H9 (cell line): ENCODE measurements at regions not wholly inside any gene's neighbourhood (a gene's known extent, or its start where the extent isn't known, plus 50 kb on each side); places are given as distances from the start of the nearest gene placed in this dataset.

Source experiments
- DNase-seq: peaks from one replicate; pipeline ENCODE4 v3.0.0-alpha.2; 2017
- H2AFZ ChIP-seq: one replicate; pipeline ENCODE4 v1.6.1; 2013; ENCODE audit warnings: mild to moderate bottlenecking, low read length, control low read depth, moderate library complexity
- H2AK5ac ChIP-seq: 2 replicates; pipeline ENCODE4 v1.6.1; 2013; ENCODE audit warnings: low read length, control low read depth, mixed read lengths; ENCODE audit not compliant: insufficient read length
- H2BK120ac ChIP-seq: one replicate; pipeline ENCODE4 v1.6.1; 2013; ENCODE audit warnings: low read depth, mild to moderate bottlenecking, low read length, control low read depth, inconsistent platforms; ENCODE audit not compliant: poor library complexity, severe bottlenecking
- H2BK12ac ChIP-seq: 2 replicates; pipeline ENCODE4 v1.6.1; 2013; ENCODE audit warnings: low read length, control low read depth, mixed read lengths, low read depth; ENCODE audit not compliant: insufficient read length
- H2BK15ac ChIP-seq: 2 replicates; pipeline ENCODE4 v1.6.1; 2013; ENCODE audit warnings: low read depth, low read length, control low read depth
- H2BK20ac ChIP-seq: one replicate; pipeline ENCODE4 v1.6.1; 2013; ENCODE audit warnings: low read depth, mild to moderate bottlenecking, low read length, control low read depth, inconsistent platforms; ENCODE audit not compliant: poor library complexity, severe bottlenecking
- H2BK5ac ChIP-seq: 2 replicates; pipeline ENCODE4 v1.6.1; 2013; ENCODE audit warnings: low read length, control low read depth, mixed read lengths; ENCODE audit not compliant: insufficient read length
- H3K14ac ChIP-seq: 2 replicates; pipeline ENCODE4 v1.6.1; 2013; ENCODE audit warnings: low read length, control low read depth; ENCODE audit not compliant: insufficient read depth
- H3K18ac ChIP-seq: 2 replicates; pipeline ENCODE4 v1.6.1; 2013; ENCODE audit warnings: low read depth, mild to moderate bottlenecking, mixed read lengths, low read length, control low read depth; ENCODE audit not compliant: insufficient read length
- H3K23ac ChIP-seq: 2 replicates; pipeline ENCODE4 v1.6.1; 2013; ENCODE audit warnings: low read length, control low read depth, mixed read lengths, low read depth; ENCODE audit not compliant: insufficient read length
- H3K23me2 ChIP-seq: 2 replicates; pipeline ENCODE4 v1.6.1; 2013; ENCODE audit warnings: low read depth, mild to moderate bottlenecking, mixed read lengths, low read length, control low read depth; ENCODE audit not compliant: insufficient read length, poor library complexity, severe bottlenecking
- H3K27ac ChIP-seq: 2 replicates; pipeline ENCODE4 v1.5.1; 2013; ENCODE audit warnings: low read length, control low read depth, mixed read lengths, low read depth; ENCODE audit not compliant: insufficient read length
- H3K27me3 ChIP-seq: 2 replicates; pipeline ENCODE4 v1.6.1; 2013; ENCODE audit warnings: low read length, control low read depth, inconsistent platforms; ENCODE audit not compliant: insufficient read depth
- H3K4ac ChIP-seq: 2 replicates; pipeline ENCODE4 v1.6.1; 2013; ENCODE audit warnings: low read depth, mild to moderate bottlenecking, control low read depth, inconsistent platforms, low read length, moderate library complexity
- H3K4me1 ChIP-seq: 2 replicates; pipeline ENCODE4 v1.6.1; 2013; ENCODE audit warnings: low read length, control low read depth, inconsistent platforms; ENCODE audit not compliant: insufficient read depth
- H3K4me2 ChIP-seq: 2 replicates; pipeline ENCODE4 v1.6.1; 2013; ENCODE audit warnings: low read length, control low read depth, mixed read lengths; ENCODE audit not compliant: insufficient read length, insufficient read depth
- H3K56ac ChIP-seq: 2 replicates; pipeline ENCODE4 v1.6.1; 2013; ENCODE audit warnings: low read depth, mild to moderate bottlenecking, mixed read lengths, low read length, control low read depth; ENCODE audit not compliant: insufficient read length
- H3K79me1 ChIP-seq: 2 replicates; pipeline ENCODE4 v1.6.1; 2013; ENCODE audit warnings: low read depth, mild to moderate bottlenecking, moderate library complexity, low read length, control low read depth, inconsistent platforms; ENCODE audit not compliant: insufficient read depth, poor library complexity, severe bottlenecking
- H3K79me2 ChIP-seq: 2 replicates; pipeline ENCODE4 v1.6.1; 2013; ENCODE audit warnings: low read length, control low read depth, inconsistent platforms; ENCODE audit not compliant: insufficient read depth
- H3K9ac ChIP-seq: 2 replicates; pipeline ENCODE4 v1.6.1; 2013; ENCODE audit warnings: low read length, control low read depth, mixed read lengths; ENCODE audit not compliant: insufficient read length; ENCODE audit errors: extremely low read depth
- H3K9me3 ChIP-seq: one replicate; pipeline ENCODE4 v1.6.1; 2013; ENCODE audit warnings: low read depth, low read length, inconsistent platforms; ENCODE audit not compliant: control insufficient read depth
- H3T11ph ChIP-seq: one replicate; pipeline ENCODE4 v1.6.1; 2013; ENCODE audit warnings: mild to moderate bottlenecking, low read length, control low read depth, inconsistent platforms
- H4K20me1 ChIP-seq: one replicate; pipeline ENCODE4 v1.6.1; 2013; ENCODE audit not compliant: control insufficient read depth, insufficient read length, insufficient read depth
- H4K5ac ChIP-seq: 2 replicates; pipeline ENCODE4 v1.6.1; 2013; ENCODE audit warnings: low read depth, mild to moderate bottlenecking, mixed read lengths, low read length, control low read depth; ENCODE audit not compliant: insufficient read length
- H4K8ac ChIP-seq: replicated peaks from 2 replicates; pipeline ENCODE4 v1.6.1; 2013; ENCODE audit warnings: low read length, control low read depth, mixed read lengths, low read depth; ENCODE audit not compliant: insufficient read length
- H4K91ac ChIP-seq: 2 replicates; pipeline ENCODE4 v1.6.1; 2013; ENCODE audit warnings: low read depth, mild to moderate bottlenecking, moderate library complexity, mixed read lengths, low read length, control low read depth; ENCODE audit not compliant: insufficient read length
- H3K27ac Mint-ChIP-seq, 3 experiments: 2 replicates in 2 of 3; 3 replicates in 1 of 3; pipeline ENCODE4 v1.8.0; 2020 to 2021; ENCODE audit warnings: mixed read lengths in 3 of 3, mild to moderate bottlenecking in 1 of 3, moderate library complexity in 1 of 3
- H3K27me3 Mint-ChIP-seq: 2 replicates; pipeline ENCODE4 v1.8.0; 2021; ENCODE audit warnings: low read depth, mild to moderate bottlenecking, moderate library complexity, mixed read lengths
- H3K36me3 Mint-ChIP-seq, 3 experiments: 2 replicates in 2 of 3; 3 replicates in 1 of 3; pipeline ENCODE4 v1.8.0; 2020 to 2021; ENCODE audit warnings: low read depth in 3 of 3, mixed read lengths in 3 of 3; ENCODE audit not compliant: insufficient read depth in 1 of 3
- H3K4me1 Mint-ChIP-seq, 2 experiments: 2 replicates each; pipeline ENCODE4 v1.8.0; 2020; ENCODE audit warnings: mixed read lengths in 2 of 2
- H3K4me3 Mint-ChIP-seq, 2 experiments: 2 replicates in 1 of 2; 3 replicates in 1 of 2; pipeline ENCODE4 v1.8.0; 2020 to 2021; ENCODE audit warnings: mild to moderate bottlenecking in 2 of 2, mixed read lengths in 2 of 2, moderate library complexity in 1 of 2
- H3K9me3 Mint-ChIP-seq, 2 experiments: 2 replicates in 1 of 2; 3 replicates in 1 of 2; pipeline ENCODE4 v1.8.0; 2020; ENCODE audit warnings: mild to moderate bottlenecking in 2 of 2, mixed read lengths in 2 of 2, moderate library complexity in 1 of 2
- WGBS: extraction: QIAGEN DNeasy Blood & Tissue Kit; methylation state at CpG from one replicate; pipeline ENCODE4 v1.1.7; 2013; ENCODE audit warnings: missing lambda C conversion rate, low lambda C conversion rate, mixed read lengths; ENCODE audit not compliant: insufficient read length; ENCODE audit errors: extremely low coverage; 5-methylcytosine and 5-hydroxymethylcytosine counted together
- TF ChIP-seq, protein P1 (sequence below): fragments of 200-600 bp; sonication (generic); conservative IDR thresholded peaks from 3 replicates; pipeline ENCODE4 v1.8.0; 2021; ENCODE audit warnings: antibody characterized with exemption, mild to moderate bottlenecking

DNA sequence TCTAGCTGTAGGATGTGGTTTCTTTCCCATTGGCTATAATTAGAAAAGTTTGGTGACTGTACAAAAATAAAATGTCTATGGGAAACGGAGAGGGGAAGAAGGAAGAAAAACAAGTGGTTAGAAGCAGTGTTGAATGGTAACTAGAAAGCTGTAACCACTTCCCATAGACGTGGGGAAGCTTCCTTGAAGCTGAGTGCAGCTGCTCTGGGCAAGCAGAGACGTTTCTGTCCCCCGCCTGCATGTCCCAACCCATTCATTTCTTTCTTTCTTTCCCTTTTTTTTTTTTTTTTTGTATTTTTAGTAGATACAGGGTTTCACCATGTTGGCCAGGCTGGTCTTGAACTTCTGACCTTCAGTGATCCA lies 367.8 kb upstream of the HS6ST1 start:
- Histone ChIP-seq H3K14ac (no peak overlapping the region), H3K4me2 (no peak overlapping the region), H2BK12ac (no peak overlapping the region), H2AK5ac (no peak overlapping the region), H2BK5ac (no peak overlapping the region), H3K56ac (no peak overlapping the region), H3K4ac (no peak overlapping the region), H4K20me1 (no peaks in the 10 kb centered on the region), H3K79me2 (no peaks in the 10 kb centered on the region), H3K79me1 (no peaks in the 10 kb centered on the region), H2BK15ac (no peak overlapping the region), H2AFZ (no peak overlapping the region), H3K27me3 (no peaks in the 10 kb centered on the region), H3K23me2 (no peaks in the 10 kb centered on the region), H3K9ac (no peak overlapping the region), H4K8ac (no peak overlapping the region), H2BK20ac (no peak overlapping the region), H3K23ac (no peak overlapping the region), H3K18ac (no peak overlapping the region), H3T11ph (no peak overlapping the region), H3K27ac (no peak overlapping the region), H4K5ac (no peak overlapping the region), H2BK120ac (no peak overlapping the region), H3K4me1 (no peaks in the 10 kb centered on the region), H3K9me3 (no peaks in the 10 kb centered on the region), H4K91ac (no peak overlapping the region)
- no peaks in the 10 kb centered on the region; the same call in 1 of the 2 replicates for H3K27me3 Mint-ChIP-seq
- DNase-seq: no peak
- no peak overlapping the region for H3K4me3 Mint-ChIP-seq
- peaks cover 30 to 35% of the 10 kb centered on the region in 2 experiments for H3K4me1 Mint-ChIP-seq
- no CpG with 5 or more reads among the region's 4 CpGs for WGBS
- peaks cover 3 to 12% of the 10 kb centered on the region in 2 experiments; a peak in 4 of 5 replicates for H3K9me3 Mint-ChIP-seq
- TF ChIP-seq, protein P1, sequence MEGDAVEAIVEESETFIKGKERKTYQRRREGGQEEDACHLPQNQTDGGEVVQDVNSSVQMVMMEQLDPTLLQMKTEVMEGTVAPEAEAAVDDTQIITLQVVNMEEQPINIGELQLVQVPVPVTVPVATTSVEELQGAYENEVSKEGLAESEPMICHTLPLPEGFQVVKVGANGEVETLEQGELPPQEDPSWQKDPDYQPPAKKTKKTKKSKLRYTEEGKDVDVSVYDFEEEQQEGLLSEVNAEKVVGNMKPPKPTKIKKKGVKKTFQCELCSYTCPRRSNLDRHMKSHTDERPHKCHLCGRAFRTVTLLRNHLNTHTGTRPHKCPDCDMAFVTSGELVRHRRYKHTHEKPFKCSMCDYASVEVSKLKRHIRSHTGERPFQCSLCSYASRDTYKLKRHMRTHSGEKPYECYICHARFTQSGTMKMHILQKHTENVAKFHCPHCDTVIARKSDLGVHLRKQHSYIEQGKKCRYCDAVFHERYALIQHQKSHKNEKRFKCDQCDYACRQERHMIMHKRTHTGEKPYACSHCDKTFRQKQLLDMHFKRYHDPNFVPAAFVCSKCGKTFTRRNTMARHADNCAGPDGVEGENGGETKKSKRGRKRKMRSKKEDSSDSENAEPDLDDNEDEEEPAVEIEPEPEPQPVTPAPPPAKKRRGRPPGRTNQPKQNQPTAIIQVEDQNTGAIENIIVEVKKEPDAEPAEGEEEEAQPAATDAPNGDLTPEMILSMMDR: no peak
- peaks cover 0 to 3% (median 1%) of the 10 kb centered on the region in 3 experiments; a peak in 3 of 7 replicates for H3K36me3 Mint-ChIP-seq
- H3K27ac Mint-ChIP-seq: no peak overlapping the region
